NCI-H524 treated with DMSO at 0.1 percent for 48 hours (cell line): ENCODE measurements at regions not wholly inside any gene's neighbourhood (a gene's known extent, or its start where the extent isn't known, plus 50 kb on each side); places are given as distances from the start of the nearest gene placed in this dataset.
"Not testable (repeated sequence)": the region's sequence is repeated elsewhere in the genome, so short reads cannot be mapped to it uniquely, and the experiment has no call there.

Source experiments
- DNase-seq: peaks from one replicate; lab custom pipeline; 2025; lab: John Stamatoyannopoulos, UW

DNA sequence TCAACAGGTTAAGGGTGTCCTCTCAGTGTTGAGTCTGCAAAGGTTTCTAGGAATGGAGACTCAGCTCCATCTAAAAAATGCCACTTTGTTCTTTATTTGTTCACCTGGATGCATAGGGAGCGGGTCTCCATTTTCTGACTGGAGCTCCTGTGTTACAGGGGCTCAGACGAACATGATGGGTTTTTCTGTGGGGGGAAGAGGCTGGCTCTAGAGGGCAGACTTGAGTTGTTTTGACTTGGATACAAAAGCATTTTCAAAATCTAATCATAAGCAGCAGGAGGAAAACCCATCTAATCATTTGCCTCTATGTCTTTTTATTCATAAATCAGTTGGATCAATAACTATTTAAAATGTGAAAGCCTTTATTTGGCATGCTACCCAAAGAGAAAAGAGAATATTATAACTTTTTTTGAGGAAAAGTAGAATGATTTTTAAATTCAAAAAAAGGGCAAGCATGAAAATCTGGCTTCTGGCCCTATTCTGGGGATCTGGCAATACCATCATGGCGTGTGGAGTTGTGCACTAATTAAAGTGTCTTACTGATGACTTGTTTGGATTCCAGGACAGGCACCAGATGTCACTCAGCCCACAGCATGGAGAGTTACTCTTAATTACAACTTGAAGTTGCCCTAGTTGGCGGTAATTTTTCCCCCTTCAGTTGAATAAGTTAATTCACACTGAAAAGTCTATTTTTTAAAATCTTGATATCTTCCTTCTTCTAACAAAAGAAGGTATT, 594.9 kb downstream of the REEP3 start:
- peak; percentile 8 for DNase-seq

DNA sequence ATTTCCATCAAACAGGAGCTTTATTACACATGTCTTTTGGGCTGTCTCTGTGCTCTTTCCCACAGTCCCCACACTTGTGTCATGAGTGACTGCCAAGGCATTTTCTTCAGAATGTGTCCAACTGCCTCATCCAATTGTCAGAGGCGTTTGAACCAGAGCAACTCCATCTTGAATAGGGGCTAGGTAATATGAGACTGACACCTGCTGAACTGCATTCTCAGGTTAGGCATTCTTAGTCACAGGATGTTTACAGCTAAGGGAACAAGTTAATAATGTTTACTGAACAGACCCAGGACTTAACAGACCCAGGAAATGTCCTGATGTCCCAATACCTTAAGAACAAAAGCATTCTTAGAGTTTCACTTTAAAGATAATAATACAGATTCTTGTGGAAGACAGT, 595.5 kb downstream of the REEP3 start:
- no peak for DNase-seq

DNA sequence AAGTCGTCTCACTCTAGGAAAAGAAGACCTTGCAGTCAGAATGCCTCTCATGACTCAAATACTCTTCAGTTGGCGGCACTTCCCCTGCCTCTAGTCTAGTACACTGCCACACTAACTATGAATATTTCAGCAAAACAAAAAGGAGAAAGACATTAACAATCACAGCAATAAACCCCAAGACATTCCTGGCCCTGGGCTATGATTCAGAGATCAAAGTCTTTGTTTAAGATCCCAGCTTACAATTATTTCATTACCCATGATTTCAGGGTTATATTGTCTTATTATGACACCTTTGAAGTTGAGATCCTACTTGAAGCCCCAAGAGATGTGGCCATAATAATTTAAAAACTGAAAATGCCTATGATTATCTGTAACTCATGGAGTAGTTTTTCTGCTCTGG, 597.5 kb downstream of the REEP3 start:
- no peak for DNase-seq

DNA sequence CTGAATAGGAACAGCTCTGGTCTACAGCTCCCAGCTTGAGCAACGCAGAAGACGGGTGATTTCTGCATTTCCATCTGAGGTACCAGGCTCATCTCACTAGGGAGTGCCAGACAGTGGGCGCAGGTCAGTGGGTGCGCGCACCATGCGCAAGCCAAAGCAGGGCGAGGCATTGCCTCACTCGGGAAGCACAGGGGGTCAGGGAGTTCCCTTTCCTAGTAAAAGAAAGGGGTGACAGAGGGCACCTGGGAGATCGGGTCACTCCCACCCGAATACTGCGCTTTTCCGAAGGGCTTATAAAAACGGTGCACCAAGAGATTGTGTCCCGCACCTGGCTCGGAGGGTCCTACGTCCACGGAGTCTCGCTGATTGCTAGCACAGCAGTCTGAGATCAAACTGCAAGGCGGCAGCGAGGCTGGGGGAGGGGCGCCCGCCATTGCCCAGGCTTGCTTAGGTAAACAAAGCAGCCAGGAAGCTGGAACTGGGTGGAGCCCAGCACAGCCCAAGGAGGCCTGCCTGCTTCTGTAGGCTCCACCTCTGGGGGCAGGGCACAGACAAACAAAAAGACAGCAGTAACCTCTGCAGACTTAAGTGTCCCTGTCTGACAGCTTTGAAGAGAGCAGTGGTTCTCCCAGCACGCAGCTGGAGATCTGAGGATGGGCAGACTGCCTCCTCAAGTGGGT, 599.2 kb downstream of the REEP3 start:
- not testable (repeated sequence) for DNase-seq

DNA sequence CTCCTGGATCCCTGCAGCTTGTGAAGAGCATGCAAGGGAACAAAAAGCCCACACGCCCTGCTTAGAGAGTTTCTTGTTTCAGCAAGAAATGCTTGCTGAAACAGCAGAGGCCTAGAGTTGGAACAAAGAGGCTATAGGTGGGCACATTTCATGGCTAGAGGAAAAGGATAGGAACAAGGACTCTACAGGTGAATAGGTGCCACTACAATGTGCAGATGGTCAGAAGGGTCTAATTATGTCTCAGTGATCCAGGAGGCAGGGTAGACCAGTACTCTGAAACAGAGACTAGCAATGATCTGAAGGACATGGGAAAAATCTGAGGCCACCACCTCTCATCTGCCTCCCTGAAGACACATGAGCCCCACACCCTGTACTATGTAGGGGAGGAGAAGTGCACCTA, 609.0 kb downstream of the REEP3 start:
- no peak for DNase-seq

DNA sequence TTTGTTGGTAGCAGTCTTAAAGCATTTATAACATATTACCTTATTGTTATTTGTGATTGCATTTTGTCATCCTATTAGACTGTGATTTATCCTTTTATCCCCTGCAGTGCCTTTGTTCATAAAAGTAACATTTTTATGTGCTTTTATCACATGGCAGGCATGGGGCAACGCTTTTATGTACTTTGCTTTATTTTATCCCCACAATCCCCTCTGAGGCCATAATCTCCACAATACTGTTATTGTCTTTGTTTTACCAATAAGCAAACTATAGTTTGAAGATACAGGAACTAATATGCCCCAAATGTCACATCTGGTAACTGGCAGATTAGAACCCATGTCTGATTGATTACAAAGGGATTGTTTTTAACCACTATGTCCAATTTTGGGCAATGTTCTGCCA, 613.5 kb downstream of the REEP3 start:
- DNase-seq: no peak

DNA sequence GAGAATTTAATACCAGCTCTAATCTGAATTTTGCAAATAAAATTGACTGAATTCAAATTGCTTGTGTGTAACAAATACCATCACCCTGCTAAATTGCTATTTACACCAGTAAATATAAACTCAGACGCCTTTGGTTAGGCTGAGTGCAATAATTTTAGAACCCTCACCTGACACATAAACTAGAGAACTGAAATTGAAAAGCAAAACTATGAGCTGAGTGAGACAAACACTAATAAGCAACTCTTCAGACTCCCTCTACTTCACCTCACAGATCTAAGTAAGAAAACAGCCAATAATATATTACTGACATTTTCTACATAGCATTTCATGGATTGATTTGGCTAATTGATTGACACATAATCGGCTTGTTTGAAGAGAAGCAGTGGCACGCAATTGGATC, 621.2 kb downstream of the REEP3 start:
- no peak for DNase-seq

DNA sequence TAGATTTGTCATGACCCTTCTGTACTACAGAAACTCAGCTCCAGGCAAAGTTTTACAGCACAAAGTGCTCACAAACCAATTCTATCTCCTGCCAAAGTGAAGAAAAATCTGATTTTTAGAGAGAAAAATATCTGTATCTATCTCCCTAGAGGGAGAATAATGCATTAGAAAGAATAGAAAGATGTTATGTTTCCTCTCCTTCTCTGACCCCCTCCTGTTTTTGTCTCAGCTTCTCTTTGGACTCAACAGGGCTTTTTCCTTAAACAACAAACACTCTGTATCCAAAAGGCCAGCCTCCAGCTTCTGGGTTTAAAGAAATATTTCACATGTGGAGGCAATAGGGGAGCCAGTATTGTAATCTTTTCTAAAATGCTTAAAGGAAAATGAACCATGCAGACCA, 627.4 kb downstream of the REEP3 start:
- no peak for DNase-seq

DNA sequence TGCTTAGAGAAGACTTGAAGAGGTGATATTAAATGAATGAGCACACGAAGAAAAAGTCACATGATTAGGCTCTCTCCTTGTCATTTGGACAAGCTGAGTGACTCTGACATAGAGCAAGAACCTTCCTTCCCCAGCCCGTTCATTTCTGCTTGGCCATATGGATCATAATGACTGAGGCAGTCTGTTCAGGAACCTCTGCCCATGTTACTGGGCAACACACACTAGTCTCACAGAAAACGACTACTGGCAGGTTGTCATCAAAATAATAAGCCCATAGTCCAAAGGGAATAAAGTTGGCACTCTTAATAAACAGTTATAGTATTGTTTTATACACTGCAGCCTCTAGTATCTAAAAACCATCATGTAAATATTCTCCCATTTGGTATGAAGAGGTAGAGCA, 635.0 kb downstream of the REEP3 start:
- no peak for DNase-seq

DNA sequence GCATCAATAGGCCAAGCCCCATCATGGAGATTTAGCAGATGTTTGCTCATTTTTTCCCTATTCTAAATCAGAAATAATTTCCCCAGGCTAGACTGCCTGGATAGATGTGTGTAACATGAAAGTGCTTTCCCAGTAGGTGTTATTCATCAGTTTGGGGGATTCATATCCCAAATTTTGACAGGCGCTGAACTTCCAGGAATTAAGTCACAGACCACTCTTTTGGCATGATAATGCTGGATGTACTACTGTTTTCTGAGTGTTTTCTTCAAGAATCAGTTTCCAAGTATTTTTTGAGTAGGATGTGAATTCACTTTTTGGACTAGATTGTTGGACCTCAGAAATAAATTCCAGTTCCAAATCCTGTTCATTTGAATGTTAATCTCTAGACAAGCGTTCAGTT, 637.4 kb downstream of the REEP3 start:
- DNase-seq: no peak

DNA sequence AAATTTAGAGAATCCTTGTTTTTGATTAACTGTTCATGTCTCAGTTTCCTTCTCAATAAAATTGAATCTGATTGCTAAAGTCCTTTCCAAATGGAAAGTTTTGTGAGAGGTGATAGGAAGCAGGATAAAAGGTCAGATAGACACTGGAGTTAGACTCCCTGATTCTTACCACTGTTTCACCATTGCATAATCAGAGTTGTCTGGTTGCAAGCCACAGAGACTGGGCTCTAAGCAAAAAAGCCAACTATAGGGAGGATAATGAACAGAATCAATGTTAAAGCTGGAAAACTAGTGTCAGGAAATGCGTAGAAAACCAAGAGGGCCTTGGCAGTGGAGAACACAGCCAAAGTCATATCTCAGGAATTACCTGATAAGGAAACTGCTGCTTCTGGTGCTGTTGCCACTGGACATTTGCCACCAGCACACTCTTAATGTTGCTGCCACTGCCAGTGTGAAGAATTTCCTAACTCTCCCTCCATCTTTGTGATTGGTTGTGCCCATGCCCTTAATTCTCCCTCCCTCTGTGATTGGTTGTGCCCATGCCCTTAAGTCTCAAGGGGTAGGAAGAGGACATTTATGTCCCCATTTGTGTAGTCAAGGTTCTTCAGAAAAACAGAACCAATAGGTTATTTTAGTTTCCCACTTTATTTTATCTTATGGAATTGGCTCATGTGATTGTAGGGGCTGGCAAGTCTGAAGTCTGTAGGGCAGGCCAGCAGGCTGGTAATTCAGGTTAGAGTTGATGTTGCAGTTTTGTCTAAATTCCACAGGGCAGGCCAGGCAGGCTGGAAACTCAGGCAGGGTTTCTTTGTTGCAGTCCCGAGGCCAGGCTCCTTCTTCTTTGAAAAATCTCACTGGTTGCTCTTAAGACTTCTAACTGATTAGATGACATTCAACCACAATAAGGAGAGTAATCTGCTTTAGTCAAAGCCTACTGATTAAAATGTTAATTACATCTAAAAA, 639.0 kb downstream of the REEP3 start:
- no peak for DNase-seq

DNA sequence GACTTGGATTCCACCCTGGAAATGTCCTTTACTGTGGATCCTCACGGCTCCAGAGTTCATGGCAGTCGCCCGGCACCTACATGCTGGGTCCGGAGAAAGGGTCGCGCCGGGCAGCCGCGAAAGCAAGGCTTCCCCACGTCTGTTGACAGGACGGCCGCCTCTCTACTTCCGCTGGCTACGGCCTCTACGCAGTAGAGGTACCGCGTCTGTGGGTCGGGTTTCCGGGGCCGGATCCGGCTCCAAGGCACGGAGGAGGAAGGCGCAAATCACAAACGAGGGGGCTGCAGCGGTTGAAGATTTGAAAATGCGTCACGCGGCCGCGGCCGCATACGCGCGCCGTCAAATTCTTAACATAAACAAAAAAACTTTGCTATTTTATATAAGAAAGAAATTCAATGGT, 649.6 kb downstream of the REEP3 start:
- no peak for DNase-seq

DNA sequence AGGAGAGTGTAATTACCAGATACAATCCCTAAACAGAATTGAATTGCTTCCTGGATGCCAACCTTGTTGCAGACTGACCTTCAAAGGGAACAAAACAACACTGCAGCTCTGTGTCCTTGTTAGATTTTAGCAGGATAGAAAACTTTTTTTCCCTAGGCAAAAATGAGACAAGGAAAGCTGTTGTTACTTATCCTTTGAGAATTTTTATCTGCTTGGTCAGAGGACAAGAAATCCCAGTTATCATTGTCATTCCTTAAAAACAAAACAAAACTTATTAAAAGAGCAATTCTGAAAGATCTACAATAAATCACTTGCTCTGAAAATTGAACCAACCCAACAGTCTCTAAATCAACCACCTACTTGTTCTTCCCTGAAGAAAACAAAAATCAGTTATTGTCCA, 652.6 kb downstream of the REEP3 start:
- DNase-seq: no peak

DNA sequence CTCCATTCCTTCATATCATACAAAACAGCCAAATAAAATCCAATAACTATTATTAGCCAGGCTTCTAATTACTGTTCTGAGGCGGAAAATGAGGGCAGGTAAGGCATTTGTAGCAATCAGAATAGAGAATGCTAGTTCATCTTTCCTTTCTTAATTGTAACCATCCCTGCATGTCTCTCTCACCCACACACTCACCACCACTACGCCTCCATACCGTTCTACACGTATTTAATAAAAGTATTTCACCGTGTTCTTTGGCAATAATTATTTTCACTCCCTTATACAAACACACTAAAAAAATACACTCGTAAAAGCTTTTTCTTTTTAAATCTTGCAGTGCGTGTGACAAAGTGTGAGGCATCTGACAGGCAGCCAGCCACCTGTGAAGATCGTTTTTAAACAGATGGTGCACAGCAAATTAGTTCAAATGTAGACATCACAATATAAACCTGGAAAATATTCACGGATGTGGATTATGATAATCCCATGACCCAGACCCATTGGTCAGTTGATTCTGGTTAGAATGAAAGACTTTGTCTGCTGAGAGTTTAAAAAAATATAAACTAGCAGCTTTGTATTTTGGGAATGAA, 653.6 kb downstream of the REEP3 start:
- DNase-seq: peak; percentile 23

DNA sequence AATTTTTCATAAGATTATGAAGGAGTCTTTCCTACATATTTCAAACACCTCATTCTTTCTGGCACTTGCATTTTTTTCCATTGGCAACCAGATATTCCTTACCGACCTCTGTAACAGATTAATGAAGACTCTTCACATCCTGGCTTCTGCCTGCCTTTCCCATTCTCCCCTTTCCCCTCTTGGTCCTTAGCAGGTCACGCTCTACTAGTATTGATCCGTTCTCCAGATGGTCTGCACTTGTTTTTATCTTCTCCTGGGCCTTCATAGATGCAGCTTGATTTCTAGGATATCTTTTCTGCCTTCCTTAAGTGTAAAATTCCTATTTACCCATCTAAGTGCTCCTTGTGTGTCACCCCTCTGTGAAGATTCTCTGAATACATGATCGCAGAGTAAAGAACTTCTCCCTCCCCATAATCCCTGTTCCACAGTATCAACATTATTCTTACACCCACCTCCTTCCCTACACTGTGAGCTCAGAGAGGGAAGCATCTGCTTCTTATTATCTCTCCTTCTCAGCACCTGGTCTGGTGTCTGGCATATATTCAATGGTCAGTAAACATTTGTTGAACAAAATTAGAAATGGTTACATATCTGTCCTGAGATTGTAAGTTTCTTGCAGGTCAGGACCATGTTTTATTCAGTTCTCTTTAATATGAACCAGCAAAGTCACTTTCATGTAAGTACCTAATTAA, 654.2 kb downstream of the REEP3 start:
- DNase-seq: peak; percentile 76

DNA sequence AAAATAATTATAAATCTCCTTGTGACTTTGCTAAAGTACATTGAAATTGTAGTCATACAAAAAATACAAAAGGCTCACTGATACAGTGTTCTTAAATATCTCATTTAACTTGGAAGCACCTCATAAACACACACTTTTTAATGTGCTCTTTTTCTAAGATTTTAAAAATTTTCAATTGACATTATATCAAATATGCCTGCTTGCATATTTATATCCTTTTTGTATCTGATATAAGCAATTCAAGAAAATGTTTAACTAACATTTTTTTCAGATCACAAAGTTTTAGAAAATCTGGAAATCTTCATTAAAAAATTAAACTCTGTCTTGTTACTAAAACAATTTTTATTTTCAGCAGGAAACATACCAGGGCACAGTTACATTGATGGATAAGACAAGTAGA, 661.5 kb downstream of the REEP3 start:
- DNase-seq: no peak

DNA sequence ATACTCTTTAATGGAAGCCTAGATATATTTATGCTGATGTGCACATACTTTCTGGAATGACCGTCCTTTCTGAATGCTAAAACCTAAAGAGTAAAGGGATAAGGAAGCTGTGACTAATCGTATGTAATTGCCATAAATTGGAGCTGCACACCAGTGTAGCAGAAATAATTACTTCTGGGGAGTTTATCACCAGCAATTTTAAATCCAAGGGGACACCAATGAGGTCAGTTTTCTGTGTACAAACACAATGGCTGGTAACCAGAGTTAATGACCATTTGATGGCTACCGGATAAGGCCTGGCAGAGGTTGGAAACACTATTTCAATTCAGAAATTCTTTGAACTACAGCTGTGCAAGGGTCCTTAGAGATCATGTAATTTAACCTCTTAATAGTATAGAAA, 670.1 kb downstream of the REEP3 start:
- DNase-seq: no peak

DNA sequence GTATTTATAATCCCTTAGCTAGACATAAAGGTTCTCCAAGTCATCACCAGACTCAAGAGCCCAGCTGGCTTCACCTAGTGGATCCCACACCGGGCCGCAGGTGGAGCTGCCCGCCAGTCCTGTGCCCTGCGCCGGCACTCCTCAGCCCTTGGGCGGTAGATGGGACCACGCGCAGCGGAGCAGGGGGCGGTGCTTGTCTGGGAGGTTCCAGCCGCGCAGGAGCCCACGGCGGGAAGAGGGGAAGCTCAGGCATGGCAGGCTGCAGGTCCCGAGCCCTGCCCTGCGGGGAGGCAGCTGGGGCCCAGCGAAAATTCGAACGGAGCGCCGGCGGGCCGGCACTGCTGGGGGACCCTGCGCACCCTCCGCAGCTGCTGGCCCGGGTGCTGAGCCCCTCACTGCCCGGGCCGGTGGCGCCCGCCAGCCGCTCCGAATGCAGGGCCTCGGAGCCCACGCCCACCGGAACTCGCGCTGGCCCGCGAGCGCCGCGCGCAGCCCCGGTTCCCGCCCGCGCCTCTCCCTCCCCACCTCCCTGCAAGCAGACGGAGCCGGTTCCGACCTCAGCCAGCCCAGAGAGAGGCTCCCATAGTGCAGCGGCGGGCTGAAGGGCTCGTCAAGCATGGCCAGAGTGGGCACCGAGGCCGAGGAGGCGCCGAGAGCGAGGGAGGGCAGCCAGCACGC, 675.6 kb downstream of the REEP3 start:
- no peak for DNase-seq

DNA sequence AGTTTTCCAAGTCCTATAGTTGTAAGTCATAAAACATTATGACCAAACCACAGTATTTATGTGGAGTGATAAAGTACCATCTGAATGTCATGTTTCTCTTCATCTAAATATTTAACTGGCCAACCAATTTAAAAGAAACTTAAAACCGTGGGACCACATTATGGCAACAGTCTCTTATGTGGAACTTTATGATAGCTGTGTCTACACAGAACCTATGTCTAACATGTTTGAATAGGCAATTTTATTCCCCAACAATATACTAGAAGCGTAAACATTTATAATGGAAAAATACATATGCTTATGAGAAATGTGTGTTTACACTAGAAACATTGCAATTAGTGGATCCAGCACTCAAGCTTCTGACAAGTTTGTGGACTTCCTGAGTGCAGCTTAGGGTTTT, 680.7 kb downstream of the REEP3 start:
- no peak for DNase-seq

DNA sequence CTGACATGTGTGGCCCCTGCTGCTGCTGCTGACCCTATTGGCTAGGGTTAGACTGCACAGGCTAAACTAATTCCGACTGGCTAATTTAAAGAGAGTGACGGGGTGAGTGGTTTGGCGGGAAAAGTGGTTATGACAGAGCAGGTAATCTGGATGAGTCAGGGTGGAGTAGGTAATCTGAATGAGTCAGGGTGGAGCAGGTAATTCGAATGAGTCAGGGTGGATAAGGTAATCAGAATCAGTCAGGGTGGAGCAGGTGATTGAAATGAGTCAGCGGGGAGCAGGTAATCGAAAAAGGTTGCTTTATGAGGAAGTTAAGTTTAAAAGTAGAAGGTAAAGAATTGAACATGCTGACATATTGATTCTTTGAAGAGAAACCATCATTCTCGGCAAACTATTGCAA, 683.3 kb downstream of the REEP3 start:
- not testable (repeated sequence) for DNase-seq

DNA sequence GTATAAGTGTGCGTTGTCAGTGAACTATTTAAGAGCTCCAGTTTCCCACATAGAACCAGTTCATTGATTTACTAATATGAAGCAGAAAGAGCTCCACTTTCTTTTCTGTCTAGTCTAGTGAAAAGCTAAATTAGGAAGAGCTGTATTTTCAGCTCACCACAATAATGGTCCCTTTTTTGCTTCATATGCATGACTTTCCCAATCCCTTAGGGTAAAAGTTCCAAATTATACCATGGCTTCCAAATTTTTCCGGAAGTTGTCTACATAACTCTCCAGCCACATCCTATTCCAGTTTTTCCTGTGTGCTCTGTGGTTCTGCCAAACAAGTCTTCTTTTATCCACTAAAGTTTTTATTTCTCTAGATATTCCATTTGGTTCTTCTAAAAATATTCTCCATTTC, 685.2 kb downstream of the REEP3 start:
- DNase-seq: no peak
